ENCODE measurements at regions not wholly inside any gene's neighbourhood (a gene's known extent, or its start where the extent isn't known, plus 50 kb on each side); places are given as distances from the start of the nearest gene placed in this dataset.

DNA sequence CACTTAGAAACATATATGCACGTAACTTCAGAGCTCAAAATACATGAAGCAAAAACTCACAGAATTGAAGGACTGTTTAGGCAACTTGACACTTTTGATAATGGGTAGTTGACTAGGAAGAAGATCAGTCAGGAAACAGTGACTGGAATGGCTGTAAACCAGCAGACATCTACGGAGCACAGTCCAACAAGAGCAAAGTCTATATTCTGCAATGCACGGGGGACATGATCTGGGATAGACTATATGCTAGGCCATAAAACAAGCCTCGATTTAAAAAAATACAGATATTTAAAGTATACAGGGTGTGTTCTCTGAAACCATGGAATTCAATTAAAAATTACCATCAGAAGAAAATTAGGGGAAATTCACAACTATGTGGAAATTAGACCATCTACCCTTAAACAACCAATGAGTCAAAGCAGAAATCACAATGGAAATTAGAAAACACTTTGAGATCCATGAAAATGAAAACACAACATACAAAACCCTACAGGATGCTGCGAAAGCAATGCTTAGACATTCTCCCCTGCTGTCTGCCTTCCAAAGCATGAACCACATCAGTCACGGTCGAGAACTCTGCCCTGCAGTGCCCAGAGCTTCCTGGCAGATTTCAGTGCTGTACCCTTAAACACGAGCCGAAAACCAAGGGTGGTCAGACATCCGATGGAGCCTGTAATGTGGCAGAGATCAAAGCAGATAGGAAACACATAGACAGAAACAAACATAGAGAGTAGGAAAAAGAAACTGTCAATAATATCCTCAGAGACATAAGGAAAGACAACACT is 651.9 kb upstream of the HS6ST1 start:
- Histone ChIP-seq H3K9me3 (no peaks in the 10 kb centered on the region), H3K4me3 (ENCODE audit: low read depth in 1 of 2, low read length in 1 of 2) (no peak overlapping the region), H3K27me3 (no peaks in the 10 kb centered on the region), H3K4me1 (ENCODE audit: control insufficient read depth in 1 of 2, insufficient read depth in 1 of 2, low read depth in 1 of 2, low read length in 1 of 2) (no peaks in the 10 kb centered on the region), H3K36me3 (no peaks in the 10 kb centered on the region), H3K27ac (no peak overlapping the region)
- TF ChIP-seq, protein P1, sequence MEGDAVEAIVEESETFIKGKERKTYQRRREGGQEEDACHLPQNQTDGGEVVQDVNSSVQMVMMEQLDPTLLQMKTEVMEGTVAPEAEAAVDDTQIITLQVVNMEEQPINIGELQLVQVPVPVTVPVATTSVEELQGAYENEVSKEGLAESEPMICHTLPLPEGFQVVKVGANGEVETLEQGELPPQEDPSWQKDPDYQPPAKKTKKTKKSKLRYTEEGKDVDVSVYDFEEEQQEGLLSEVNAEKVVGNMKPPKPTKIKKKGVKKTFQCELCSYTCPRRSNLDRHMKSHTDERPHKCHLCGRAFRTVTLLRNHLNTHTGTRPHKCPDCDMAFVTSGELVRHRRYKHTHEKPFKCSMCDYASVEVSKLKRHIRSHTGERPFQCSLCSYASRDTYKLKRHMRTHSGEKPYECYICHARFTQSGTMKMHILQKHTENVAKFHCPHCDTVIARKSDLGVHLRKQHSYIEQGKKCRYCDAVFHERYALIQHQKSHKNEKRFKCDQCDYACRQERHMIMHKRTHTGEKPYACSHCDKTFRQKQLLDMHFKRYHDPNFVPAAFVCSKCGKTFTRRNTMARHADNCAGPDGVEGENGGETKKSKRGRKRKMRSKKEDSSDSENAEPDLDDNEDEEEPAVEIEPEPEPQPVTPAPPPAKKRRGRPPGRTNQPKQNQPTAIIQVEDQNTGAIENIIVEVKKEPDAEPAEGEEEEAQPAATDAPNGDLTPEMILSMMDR (IDR thresholded peaks at IDR 0.05), result no peak

DNA sequence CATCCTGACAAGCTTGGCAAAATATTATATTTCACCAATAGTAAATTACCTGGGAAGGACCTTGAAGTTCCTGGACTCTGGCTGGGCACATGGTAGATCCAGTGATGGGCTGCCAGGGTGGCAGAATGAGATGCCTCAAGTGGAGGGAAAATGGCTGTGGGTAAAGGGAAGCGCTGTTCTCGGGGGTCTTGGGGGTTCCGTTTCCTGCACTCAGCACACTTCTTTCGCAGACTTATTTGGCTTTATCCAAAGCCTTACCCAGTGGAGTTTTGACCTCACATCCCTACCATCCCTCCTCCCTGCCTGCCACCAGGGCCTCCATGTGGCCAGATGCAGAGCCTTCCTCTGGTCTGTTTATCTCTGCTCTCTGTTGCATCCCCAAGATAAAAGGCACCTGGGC is 654.9 kb upstream of the HS6ST1 start:
- Histone ChIP-seq H3K27me3 (no peaks in the 10 kb centered on the region), H3K9me3 (no peaks in the 10 kb centered on the region), H3K4me1 (ENCODE audit: control insufficient read depth in 1 of 2, insufficient read depth in 1 of 2, low read depth in 1 of 2, low read length in 1 of 2) (no peaks in the 10 kb centered on the region), H3K27ac (no peak overlapping the region), H3K4me3 (ENCODE audit: low read depth in 1 of 2, low read length in 1 of 2) (no peak overlapping the region), H3K36me3 (no peaks in the 10 kb centered on the region)
- TF ChIP-seq, protein P1 (IDR thresholded peaks at IDR 0.05), result no peak

DNA sequence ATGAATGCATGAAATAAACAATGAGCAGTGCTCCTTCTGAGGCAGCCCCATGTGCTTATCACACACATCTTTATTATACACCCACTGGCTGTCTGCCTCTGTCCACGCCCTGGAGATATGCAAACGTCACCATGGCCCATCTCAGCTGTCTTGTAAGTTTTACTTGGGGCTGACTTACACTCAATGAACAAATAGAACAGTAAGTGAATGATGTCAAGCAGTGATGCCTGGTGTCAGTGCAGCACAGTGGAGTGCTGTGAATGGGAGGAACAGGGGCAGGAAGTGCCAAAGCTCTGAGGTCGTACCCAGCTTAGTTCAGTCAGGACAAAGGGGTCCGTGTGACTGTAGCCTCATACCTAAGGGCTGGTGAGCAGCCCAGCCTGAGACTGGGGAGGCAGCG is 659.5 kb upstream of the HS6ST1 start:
- H3K36me3 ChIP-seq, result no peaks in the 10 kb centered on the region
- H3K27me3 ChIP-seq, result no peaks in the 10 kb centered on the region
- no peak overlapping the region for H3K27ac ChIP-seq
- H3K4me3 ChIP-seq (ENCODE audit: low read depth in 1 of 2, low read length in 1 of 2), result no peak overlapping the region
- H3K4me1 ChIP-seq (ENCODE audit: control insufficient read depth in 1 of 2, insufficient read depth in 1 of 2, low read depth in 1 of 2, low read length in 1 of 2), result no peaks in the 10 kb centered on the region
- no peaks in the 10 kb centered on the region for H3K9me3 ChIP-seq
- TF ChIP-seq, protein P1 (IDR thresholded peaks at IDR 0.05), result no peak

DNA sequence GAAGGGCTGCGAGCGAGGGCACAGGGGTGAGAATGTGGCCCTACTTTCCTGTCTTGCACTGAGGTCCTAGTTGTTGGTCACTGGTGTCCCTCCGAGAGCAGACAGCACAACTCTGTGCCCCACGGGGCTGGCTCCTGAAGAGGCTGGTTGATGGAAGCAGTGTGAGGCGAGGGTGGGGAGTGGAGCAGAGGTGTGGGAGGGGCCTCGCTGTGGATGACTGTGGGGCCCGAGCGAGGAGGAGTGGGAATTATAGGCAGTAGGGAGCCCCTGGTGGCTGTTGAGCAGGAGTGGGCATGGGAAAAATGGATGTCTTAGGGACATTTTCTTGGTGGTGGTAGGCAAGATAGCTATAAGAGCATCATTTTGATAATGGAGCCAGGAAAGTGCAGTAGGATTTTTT is 660.5 kb upstream of the HS6ST1 start:
- TF ChIP-seq, protein P1 (IDR thresholded peaks at IDR 0.05), result no peak
- no peaks in the 10 kb centered on the region for H3K9me3 ChIP-seq

DNA sequence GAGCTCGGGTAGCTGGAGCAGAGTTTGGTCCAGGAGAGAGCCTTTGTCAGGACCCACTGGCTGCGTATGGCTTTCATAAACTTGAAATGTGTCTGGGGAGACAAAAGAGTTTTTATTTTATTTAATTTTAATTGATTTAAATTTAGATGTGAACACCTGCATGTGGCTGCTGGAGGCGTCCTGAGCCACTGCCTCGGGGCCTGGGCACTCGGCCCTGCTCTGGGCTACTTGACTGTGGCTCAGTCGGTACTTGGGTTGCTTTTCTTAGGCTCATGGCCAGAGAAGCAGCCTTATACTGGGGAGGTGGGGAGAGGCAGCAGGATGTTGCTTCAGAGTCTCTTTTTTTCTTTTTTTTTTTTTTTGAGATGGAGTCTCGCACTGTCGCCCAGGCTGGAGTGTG is 661.8 kb upstream of the HS6ST1 start:
- no peaks in the 10 kb centered on the region for H3K4me1 ChIP-seq (ENCODE audit: control insufficient read depth in 1 of 2, insufficient read depth in 1 of 2, low read depth in 1 of 2, low read length in 1 of 2)
- H3K27ac ChIP-seq, result no peak overlapping the region
- H3K4me3 ChIP-seq (ENCODE audit: low read depth in 1 of 2, low read length in 1 of 2), result no peak overlapping the region
- TF ChIP-seq, protein P1 (IDR thresholded peaks at IDR 0.05), result no peak
- no peaks in the 10 kb centered on the region for H3K27me3 ChIP-seq
- no peaks in the 10 kb centered on the region for H3K9me3 ChIP-seq
- H3K36me3 ChIP-seq, result no peaks in the 10 kb centered on the region

More for the DNA sequence above, 660.5 kb upstream of the HS6ST1 start:
- Histone ChIP-seq H3K27me3 (no peaks in the 10 kb centered on the region), H3K27ac (no peak overlapping the region), H3K36me3 (no peaks in the 10 kb centered on the region), H3K4me1 (ENCODE audit: control insufficient read depth in 1 of 2, insufficient read depth in 1 of 2, low read depth in 1 of 2, low read length in 1 of 2) (no peaks in the 10 kb centered on the region), H3K4me3 (ENCODE audit: low read depth in 1 of 2, low read length in 1 of 2) (no peak overlapping the region)
